HUES48 (cell line): ENCODE measurements at regions not wholly inside any gene's neighbourhood (a gene's known extent, or its start where the extent isn't known, plus 50 kb on each side); places are given as distances from the start of the nearest gene placed in this dataset.

Experiments used
- H3K27ac ChIP-seq: one replicate; pipeline ENCODE4 v1.7.0; 2013; ENCODE audit warnings: low read depth, low read length, inconsistent platforms
- H3K27me3 ChIP-seq: 2 replicates; pipeline ENCODE4 v1.6.1; 2013; ENCODE audit warnings: mild to moderate bottlenecking, low read length; ENCODE audit not compliant: control insufficient read depth, insufficient read depth
- H3K36me3 ChIP-seq: 2 replicates; pipeline ENCODE4 v1.6.1; 2013; ENCODE audit warnings: low read length; ENCODE audit not compliant: control insufficient read depth, insufficient read depth
- H3K4me1 ChIP-seq: 2 replicates; pipeline ENCODE4 v1.6.1; 2013; ENCODE audit warnings: mild to moderate bottlenecking, low read length; ENCODE audit not compliant: control insufficient read depth, insufficient read depth
- H3K4me3 ChIP-seq: 2 replicates; pipeline ENCODE4 v1.5.1; 2013; ENCODE audit warnings: mild to moderate bottlenecking, low read depth, low read length
- H3K9ac ChIP-seq: 2 replicates; pipeline ENCODE4 v1.6.1; 2013; ENCODE audit warnings: mild to moderate bottlenecking, low read depth, low read length, moderate library complexity
- H3K9me3 ChIP-seq: 2 replicates; pipeline ENCODE4 v1.6.1; 2013; ENCODE audit warnings: low read length; ENCODE audit not compliant: control insufficient read depth, insufficient read depth

DNA sequence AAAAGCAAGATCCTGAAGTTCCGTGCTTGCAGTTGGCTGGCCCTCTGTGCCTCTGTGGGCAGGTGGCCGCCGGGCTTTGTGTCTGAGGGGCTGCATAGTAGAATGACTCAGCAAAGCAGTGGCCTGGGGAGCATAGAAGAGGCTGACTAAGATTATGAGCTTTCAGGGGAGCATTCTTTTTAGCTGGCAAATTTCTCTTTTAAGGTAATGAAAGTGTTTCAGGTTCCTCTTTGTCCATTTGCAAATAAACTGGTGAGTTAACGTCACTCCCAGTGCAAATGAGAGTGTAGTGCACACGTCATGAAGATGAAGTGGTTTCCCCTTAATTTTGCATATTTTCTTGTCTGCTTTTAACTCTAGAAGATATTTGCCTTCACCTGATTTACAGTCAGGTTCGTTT lies 98.6 kb downstream of the BCL2L11 start:
- peak overlapping the region; percentile 75 for H3K27ac ChIP-seq
- no peak overlapping the region for H3K4me3 ChIP-seq

GRCh38 chr2:111219734-111220505 lies 99.2 kb downstream of the BCL2L11 start:
- Histone ChIP-seq H3K27ac (peak overlapping the region; percentile 75), H3K27me3 (no peaks in the 10 kb centered on the region), H3K4me3 (no peak overlapping the region), H3K4me1 (peaks cover 13% of the 10 kb centered on the region; the same call in 1 of the 2 replicates), H3K9me3 (no peaks in the 10 kb centered on the region), H3K9ac (peak overlapping the region; percentile 33; the same call in 1 of the 2 replicates), H3K36me3 (no peaks in the 10 kb centered on the region)

More for the DNA sequence above, 98.6 kb downstream of the BCL2L11 start:
- no peaks in the 10 kb centered on the region for H3K27me3 ChIP-seq
- peak overlapping the region; percentile 33; the same call in 1 of the 2 replicates for H3K9ac ChIP-seq
- H3K4me1 ChIP-seq = peaks cover 13% of the 10 kb centered on the region; the same call in 1 of the 2 replicates
- H3K9me3 ChIP-seq = peaks cover under 1% of the 10 kb centered on the region; the same call in 1 of the 2 replicates
- H3K36me3 ChIP-seq = no peaks in the 10 kb centered on the region

DNA sequence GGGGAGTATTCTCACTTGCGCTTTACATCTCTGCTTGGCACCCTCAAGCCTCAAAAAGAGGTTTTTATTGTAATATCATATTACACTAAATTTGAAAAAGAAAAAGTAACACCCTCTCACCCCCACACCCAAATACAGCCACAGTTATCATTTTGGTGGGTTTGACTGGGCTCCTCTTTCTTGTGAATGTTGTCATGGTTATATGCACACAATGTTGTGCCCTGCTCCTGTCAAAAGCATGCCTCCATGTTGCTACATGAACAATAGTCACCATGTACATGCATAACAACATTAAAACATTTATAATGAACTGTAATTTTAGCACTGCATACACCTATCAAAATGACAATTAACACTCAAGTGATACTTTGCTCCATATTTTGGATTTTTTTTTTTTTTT lies 100.2 kb downstream of the BCL2L11 start:
- Histone ChIP-seq H3K36me3 (no peaks in the 10 kb centered on the region), H3K27me3 (no peaks in the 10 kb centered on the region), H3K4me3 (no peak overlapping the region), H3K27ac (no peak overlapping the region), H3K9me3 (no peaks in the 10 kb centered on the region), H3K4me1 (peaks cover 13% of the 10 kb centered on the region; the same call in 1 of the 2 replicates), H3K9ac (no peak overlapping the region)

DNA sequence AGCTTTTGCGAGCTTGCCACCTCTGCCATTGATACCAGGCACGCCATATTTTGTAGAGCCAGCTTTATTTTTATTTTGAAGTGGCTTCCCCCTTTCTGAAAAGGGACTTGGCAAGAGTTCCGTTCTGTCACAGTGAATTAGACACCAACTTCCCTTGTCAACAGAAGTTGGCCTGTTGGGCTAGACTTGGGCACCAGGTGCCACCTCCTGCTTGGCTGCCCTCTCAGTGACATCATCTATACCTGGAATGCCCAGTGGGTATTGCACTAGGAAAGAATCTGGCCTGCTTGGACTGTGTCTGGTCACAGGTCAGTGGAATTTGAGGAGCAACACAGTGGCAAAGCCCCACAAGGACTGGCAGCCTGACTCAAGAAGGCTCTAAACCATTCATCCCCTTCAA lies 101.0 kb downstream of the BCL2L11 start:
- no peaks in the 10 kb centered on the region for H3K27me3 ChIP-seq
- H3K4me3 ChIP-seq = no peak overlapping the region
- H3K9me3 ChIP-seq = no peaks in the 10 kb centered on the region
- peaks cover 13% of the 10 kb centered on the region; the same call in 1 of the 2 replicates for H3K4me1 ChIP-seq
- H3K9ac ChIP-seq = no peak overlapping the region
- H3K36me3 ChIP-seq = no peaks in the 10 kb centered on the region
- H3K27ac ChIP-seq = no peak overlapping the region

DNA sequence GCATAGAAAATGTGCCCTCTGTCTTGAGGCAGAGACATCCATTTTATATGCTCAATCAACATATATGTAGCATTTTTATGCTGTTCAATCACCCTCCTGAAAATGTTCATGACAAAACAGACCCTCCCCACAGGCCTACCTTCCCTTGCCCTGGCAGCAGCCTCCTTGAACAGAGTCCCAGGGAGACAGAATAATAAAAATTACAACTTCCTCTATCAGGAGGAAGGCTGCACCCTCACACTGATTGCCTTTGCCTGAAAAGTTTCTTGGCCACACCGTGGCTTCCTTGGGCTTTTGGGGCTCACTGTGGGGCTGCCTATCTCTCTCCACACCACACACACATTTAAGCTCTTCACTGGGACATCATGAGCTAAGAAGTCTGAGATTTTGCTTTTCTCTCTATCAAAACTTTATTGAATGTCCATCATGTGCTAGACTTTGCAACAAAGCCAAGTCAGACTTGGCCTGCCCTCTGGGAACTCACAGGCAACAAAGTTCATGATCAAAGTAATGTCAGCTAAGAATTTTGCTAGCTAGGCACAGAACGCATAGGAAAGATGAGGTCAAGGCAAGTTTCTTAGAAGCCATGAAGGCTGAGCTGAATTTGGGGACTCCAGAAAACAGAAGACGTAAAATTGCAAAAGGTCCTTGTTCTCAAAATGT lies 101.6 kb downstream of the BCL2L11 start:
- no peak overlapping the region for H3K4me3 ChIP-seq
- H3K4me1 ChIP-seq = peaks cover 13% of the 10 kb centered on the region; the same call in 1 of the 2 replicates
- no peaks in the 10 kb centered on the region for H3K9me3 ChIP-seq
- H3K9ac ChIP-seq = no peak overlapping the region
- H3K27ac ChIP-seq = no peak overlapping the region
- H3K36me3 ChIP-seq = no peaks in the 10 kb centered on the region
- H3K27me3 ChIP-seq = no peaks in the 10 kb centered on the region

DNA sequence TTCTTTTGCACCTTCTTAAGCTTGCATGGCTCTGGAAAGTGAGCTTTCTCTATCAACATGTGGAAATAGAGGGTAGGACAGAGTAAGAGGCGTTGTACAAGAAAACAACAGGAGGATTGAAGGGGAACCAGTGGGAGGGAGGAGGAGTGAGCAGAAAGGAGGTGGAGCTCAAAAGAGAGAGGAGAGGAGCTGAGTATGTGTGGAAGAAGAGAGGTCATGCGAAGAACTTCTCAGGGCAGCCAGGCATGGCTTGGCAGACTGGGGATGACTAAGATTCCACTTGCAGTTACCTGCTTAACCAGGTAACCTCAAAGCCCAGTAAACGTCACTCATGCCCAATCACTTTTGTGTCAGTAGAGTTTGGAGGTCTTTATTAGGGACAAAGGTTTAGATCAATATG lies 105.1 kb downstream of the BCL2L11 start:
- no peaks in the 10 kb centered on the region for H3K27me3 ChIP-seq
- no peak overlapping the region for H3K27ac ChIP-seq
- no peak overlapping the region for H3K9ac ChIP-seq
- H3K36me3 ChIP-seq = no peaks in the 10 kb centered on the region
- no peak overlapping the region for H3K4me3 ChIP-seq
- H3K4me1 ChIP-seq = 0 out of 2 replicates have a peak, but pooled peaks cover 4% of the 10 kb centered on the region
- no peaks in the 10 kb centered on the region for H3K9me3 ChIP-seq

GRCh38 chr2:111226876-111227700 lies 106.4 kb downstream of the BCL2L11 start:
- Histone ChIP-seq H3K4me3 (no peak overlapping the region), H3K9ac (no peak overlapping the region)

DNA sequence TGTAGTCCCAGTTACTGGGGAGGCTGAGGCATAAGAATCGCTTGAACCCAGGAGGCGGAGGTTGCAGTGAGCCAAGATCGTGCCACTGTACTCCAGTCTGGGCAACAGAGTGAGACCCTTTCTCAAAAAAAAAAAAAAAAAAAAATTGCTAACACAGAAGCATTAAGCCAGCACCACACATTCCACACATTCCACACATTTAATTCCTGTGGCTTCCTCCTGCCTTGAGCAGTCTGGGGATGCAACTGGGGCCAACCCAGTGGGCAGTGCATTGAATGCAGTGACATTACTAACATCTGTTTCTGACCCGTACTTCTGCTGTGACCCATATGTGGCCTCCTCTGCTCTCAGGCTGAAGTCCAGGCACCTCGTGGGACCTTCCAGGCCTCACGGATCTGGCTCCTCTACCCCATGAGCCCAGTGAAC lies 107.0 kb downstream of the BCL2L11 start:
- H3K27me3 ChIP-seq = no peaks in the 10 kb centered on the region
- H3K27ac ChIP-seq = no peak overlapping the region
- no peak overlapping the region for H3K4me3 ChIP-seq
- no peaks in the 10 kb centered on the region for H3K36me3 ChIP-seq
- H3K9ac ChIP-seq = no peak overlapping the region
- no peaks in the 10 kb centered on the region for H3K9me3 ChIP-seq
- 0 out of 2 replicates have a peak, but pooled peaks cover 4% of the 10 kb centered on the region for H3K4me1 ChIP-seq

More at GRCh38 chr2:111226876-111227700, 106.4 kb downstream of the BCL2L11 start:
- Histone ChIP-seq H3K27ac (no peak overlapping the region), H3K9me3 (no peaks in the 10 kb centered on the region), H3K4me1 (0 out of 2 replicates have a peak, but pooled peaks cover 4% of the 10 kb centered on the region), H3K27me3 (no peaks in the 10 kb centered on the region), H3K36me3 (no peaks in the 10 kb centered on the region)

DNA sequence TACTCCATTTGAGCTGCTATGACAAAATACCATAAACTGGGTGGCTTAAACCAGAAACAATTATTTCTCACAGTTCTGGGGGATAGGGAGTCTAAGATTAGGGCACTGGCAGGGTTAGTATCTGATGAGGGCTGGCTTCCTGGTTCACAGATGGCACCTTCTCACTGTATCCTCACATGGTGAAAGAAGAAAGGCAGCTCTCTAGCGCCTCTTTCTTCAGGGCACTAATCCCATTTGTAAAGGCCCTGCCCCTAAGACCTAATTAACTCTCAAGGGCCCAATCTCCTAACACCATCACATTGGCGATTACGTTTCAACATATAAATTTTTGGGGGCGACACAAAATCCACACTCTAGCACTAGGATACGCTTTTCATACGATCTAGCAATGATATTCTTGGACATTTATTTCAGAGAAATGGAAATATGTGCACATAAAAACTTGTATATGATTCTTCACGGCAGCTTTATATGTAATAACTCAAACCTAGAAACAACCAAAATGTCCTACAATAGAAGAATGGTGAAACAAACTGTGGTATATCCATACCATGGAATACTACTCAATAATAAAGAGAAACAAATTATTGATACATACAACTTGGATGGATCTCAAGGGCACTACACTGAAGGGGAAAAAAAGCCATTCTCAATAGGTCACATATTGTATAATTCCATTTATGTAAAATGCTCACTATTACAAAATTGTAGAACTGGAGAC lies 111.0 kb downstream of the BCL2L11 start:
- Histone ChIP-seq H3K36me3 (no peaks in the 10 kb centered on the region), H3K27ac (no peak overlapping the region), H3K27me3 (no peaks in the 10 kb centered on the region), H3K9me3 (no peaks in the 10 kb centered on the region), H3K4me3 (no peak overlapping the region), H3K4me1 (0 out of 2 replicates have a peak, but pooled peaks cover 4% of the 10 kb centered on the region), H3K9ac (no peak overlapping the region)
